Kidney epithelial cell (primary cell): ENCODE measurements at regions not wholly inside any gene's neighbourhood (a gene's known extent, or its start where the extent isn't known, plus 50 kb on each side); places are given as distances from the start of the nearest gene placed in this dataset.

ENCODE experiments used
- DNase-seq: peaks from one replicate; pipeline ENCODE4 v3.0.0-alpha.2; 2010; ENCODE audit warnings: low read depth
- H3K27me3 ChIP-seq: 2 replicates; pipeline ENCODE4 v1.6.0; 2011; ENCODE audit warnings: low read length; ENCODE audit not compliant: control insufficient read depth, insufficient read depth
- H3K36me3 ChIP-seq: 2 replicates; pipeline ENCODE4 v1.5.1; 2011; ENCODE audit warnings: low read length; ENCODE audit not compliant: control insufficient read depth, insufficient read depth
- H3K4me3 ChIP-seq: 2 replicates; pipeline ENCODE4 v1.5.1; 2011; ENCODE audit warnings: low read depth, mild to moderate bottlenecking, control low read depth, low read length
- TF ChIP-seq, protein P1 (sequence below): IDR thresholded peaks from 2 replicates; pipeline ENCODE4 v1.5.1; 2011; ENCODE audit warnings: mild to moderate bottlenecking, moderate library complexity, low read length, control low read depth, inconsistent platforms; ENCODE audit not compliant: insufficient read depth, poor library complexity, severe bottlenecking

DNA sequence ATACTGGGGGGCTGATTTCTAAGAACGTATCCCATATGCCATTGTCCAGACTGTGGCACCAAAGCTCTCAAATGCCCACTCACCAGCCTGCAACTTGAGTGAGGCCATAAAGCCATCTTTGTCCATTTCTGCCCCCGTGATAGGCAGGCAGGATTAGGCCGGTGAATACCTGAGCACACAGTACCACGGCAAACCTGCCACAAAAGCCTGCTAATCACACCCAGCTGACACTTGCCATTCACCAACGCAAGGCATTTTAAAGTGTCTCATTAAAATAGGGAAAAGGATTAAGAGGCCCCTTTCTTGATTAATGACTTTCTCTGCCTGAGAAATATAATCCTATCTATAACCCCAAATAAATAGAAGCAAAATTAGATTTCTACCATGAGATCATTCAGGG, 111.4 kb upstream of the NANOS1 start:
- DNase-seq = no peak
- H3K36me3 ChIP-seq = no peaks in the 10 kb centered on the region
- H3K27me3 ChIP-seq = no peaks in the 10 kb centered on the region
- TF ChIP-seq, protein P1, sequence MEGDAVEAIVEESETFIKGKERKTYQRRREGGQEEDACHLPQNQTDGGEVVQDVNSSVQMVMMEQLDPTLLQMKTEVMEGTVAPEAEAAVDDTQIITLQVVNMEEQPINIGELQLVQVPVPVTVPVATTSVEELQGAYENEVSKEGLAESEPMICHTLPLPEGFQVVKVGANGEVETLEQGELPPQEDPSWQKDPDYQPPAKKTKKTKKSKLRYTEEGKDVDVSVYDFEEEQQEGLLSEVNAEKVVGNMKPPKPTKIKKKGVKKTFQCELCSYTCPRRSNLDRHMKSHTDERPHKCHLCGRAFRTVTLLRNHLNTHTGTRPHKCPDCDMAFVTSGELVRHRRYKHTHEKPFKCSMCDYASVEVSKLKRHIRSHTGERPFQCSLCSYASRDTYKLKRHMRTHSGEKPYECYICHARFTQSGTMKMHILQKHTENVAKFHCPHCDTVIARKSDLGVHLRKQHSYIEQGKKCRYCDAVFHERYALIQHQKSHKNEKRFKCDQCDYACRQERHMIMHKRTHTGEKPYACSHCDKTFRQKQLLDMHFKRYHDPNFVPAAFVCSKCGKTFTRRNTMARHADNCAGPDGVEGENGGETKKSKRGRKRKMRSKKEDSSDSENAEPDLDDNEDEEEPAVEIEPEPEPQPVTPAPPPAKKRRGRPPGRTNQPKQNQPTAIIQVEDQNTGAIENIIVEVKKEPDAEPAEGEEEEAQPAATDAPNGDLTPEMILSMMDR = no peak
- no peak overlapping the region for H3K4me3 ChIP-seq

DNA sequence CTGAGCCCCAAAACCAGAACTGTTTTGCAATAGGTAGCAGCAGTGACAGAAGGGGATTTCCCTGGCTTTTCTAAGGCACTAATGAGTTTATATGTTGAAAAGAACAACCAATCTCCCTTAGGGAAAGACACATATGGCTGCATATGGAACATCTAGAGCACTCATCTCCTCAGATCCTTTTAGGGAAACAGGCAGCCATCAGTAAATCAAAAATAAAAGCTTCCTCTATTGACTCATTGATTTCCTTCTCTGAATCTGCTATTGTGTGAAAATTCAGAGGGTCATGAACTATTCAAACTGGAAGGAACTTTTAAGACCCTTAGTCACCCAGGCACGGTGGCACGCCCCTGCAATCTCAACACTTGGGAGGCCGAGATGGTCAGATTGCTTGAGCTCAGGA, 110.9 kb upstream of the NANOS1 start:
- no peak for DNase-seq
- TF ChIP-seq, protein P1 = no peak
- H3K36me3 ChIP-seq = no peaks in the 10 kb centered on the region
- H3K27me3 ChIP-seq = no peaks in the 10 kb centered on the region
- no peak overlapping the region for H3K4me3 ChIP-seq

DNA sequence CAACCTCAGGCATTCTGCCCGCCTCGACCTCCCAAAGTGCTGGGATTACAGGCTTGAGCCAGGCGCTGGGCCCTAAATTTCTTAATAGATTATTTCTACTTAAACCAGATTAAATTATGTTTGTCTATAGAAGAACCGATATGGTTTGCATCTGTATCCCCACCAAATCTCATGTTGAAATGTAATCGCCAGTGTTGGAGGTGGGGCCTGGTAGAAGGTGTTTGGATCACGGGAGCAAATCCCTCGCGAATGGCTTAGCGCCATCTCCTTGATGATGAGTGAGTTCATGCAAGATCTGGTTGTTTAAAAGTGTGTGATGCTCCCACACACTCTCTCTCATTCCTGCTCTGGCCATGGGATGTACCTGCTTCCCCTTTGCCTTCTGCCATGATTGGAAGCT, 109.3 kb upstream of the NANOS1 start:
- no peak for DNase-seq
- Histone ChIP-seq H3K27me3 (no peaks in the 10 kb centered on the region), H3K36me3 (no peaks in the 10 kb centered on the region), H3K4me3 (no peak overlapping the region)
- TF ChIP-seq, protein P1 = no peak

DNA sequence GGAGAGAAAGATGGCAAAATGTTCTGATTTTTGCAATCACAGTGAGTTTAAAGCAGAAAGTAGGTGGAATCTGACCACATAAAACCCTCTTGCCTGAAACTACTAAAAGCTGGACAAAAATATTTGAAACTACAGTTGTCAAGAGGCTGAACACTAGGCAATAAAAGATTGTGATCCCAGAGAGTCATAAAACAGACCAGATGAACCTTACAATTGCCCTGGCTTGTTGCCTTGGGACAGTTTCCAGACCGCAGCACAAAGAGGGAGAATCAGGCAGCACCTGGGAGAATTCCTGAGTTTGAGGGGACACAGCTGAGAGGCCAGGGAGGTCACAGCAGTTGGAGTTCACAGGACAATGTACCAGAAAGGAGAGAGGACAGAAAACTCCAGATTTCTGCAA, 107.3 kb upstream of the NANOS1 start:
- no peak for DNase-seq
- TF ChIP-seq, protein P1 = no peak
- Histone ChIP-seq H3K27me3 (no peaks in the 10 kb centered on the region), H3K4me3 (no peak overlapping the region), H3K36me3 (no peaks in the 10 kb centered on the region)

DNA sequence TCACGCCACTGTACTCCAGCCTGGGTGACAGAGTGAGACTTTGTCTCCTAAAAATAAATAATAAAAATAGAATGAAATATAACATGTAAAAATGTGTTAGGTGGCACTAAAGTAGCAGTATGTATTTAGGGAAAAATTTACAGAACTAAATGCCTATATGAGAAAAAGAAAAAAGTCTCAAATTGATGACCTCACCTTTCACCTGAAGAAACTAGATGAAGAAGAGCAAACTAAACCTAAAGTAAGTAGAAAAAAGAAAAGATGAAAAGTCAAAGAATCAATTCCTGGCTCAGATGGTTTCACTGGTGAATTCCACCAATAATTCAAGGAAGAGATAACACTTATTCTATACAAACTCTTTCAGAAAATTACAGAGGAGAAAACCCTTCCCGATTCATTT, 106.5 kb upstream of the NANOS1 start:
- H3K36me3 ChIP-seq = no peaks in the 10 kb centered on the region

DNA sequence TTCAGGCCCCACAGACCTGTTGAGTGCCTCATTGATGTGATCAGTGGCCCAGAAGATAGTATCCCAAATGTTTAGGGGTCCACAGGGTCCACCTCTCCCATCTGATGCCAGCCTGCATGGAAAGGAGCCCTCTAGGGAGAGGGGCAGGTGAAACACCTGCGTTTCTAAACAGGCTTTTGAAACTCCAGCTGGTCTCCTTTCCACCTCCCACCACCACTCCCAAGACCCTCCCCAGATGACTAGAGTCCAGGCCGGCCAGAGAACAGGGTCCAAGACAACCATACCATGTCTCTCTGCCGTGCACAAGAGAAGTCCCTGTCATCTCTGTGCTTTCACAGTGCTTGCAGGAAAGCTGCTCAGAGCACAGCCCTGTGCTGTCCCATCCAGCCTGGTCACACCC, 105.0 kb upstream of the NANOS1 start:
- Histone ChIP-seq H3K36me3 (no peaks in the 10 kb centered on the region), H3K27me3 (no peaks in the 10 kb centered on the region), H3K4me3 (no peak overlapping the region)
- no peak for DNase-seq
- TF ChIP-seq, protein P1 = no peak

More for the DNA sequence above, 106.5 kb upstream of the NANOS1 start:
- TF ChIP-seq, protein P1 = no peak
- H3K27me3 ChIP-seq = no peaks in the 10 kb centered on the region
- no peak overlapping the region for H3K4me3 ChIP-seq
- no peak for DNase-seq
